Neural progenitor cell (in vitro differentiated cells): ENCODE measurements at regions not wholly inside any gene's neighbourhood (a gene's known extent, or its start where the extent isn't known, plus 50 kb on each side); places are given as distances from the start of the nearest gene placed in this dataset.

ENCODE experiments used
- DNase-seq: peaks from one replicate; pipeline ENCODE4 v3.0.0-alpha.2; 2016; ENCODE audit warnings: low spot score
- H2AFZ ChIP-seq: fragments of 200-600 bp; sonication (generic); replicated peaks from 2 replicates; pipeline ENCODE4 v1.6.1; 2016; ENCODE audit warnings: antibody characterized with exemption
- H3F3A ChIP-seq: fragments of 200-600 bp; sonication (generic); 2 replicates; pipeline ENCODE4 v1.6.1; 2016; ENCODE audit warnings: antibody characterized with exemption, low read depth
- H3K27ac ChIP-seq: fragments of 200-600 bp; sonication (generic); 2 replicates; pipeline ENCODE4 v1.5.1; 2016; ENCODE audit warnings: mild to moderate bottlenecking
- H3K27me3 ChIP-seq: fragments of 200-600 bp; sonication (generic); 2 replicates; pipeline ENCODE4 v1.6.1; 2016; ENCODE audit warnings: mild to moderate bottlenecking, moderate library complexity
- H3K36me3 ChIP-seq: fragments of 200-600 bp; sonication (generic); 2 replicates; pipeline ENCODE4 v1.5.1; 2016
- H3K4me1 ChIP-seq: fragments of 200-600 bp; sonication (generic); 2 replicates; pipeline ENCODE4 v1.6.1; 2016; ENCODE audit warnings: mixed run types
- H3K4me2 ChIP-seq: fragments of 200-600 bp; sonication (generic); 2 replicates; pipeline ENCODE4 v1.6.1; 2016
- H3K4me3 ChIP-seq: fragments of 200-600 bp; sonication (generic); 2 replicates; pipeline ENCODE4 v1.5.1; 2016
- H3K79me2 ChIP-seq: fragments of 200-600 bp; sonication (generic); 2 replicates; pipeline ENCODE4 v1.6.1; 2016; ENCODE audit warnings: low read depth
- H3K9ac ChIP-seq: fragments of 200-600 bp; sonication (generic); 2 replicates; pipeline ENCODE4 v1.6.1; 2016
- H3K9me3 ChIP-seq: fragments of 200-600 bp; sonication (generic); 2 replicates; pipeline ENCODE4 v1.5.1; 2016; ENCODE audit warnings: low read depth
- H4K20me1 ChIP-seq: fragments of 200-600 bp; sonication (generic); 2 replicates; pipeline ENCODE4 v1.6.1; 2016; ENCODE audit warnings: low read depth
- H3K27ac Mint-ChIP-seq: 3 replicates; pipeline ENCODE4 v1.8.0; 2021; ENCODE audit warnings: mixed read lengths
- H3K27me3 Mint-ChIP-seq: 2 replicates; pipeline ENCODE4 v1.8.0; 2022; ENCODE audit warnings: low read depth, mild to moderate bottlenecking, inconsistent platforms, moderate library complexity, mixed read lengths; ENCODE audit not compliant: insufficient read depth
- H3K36me3 Mint-ChIP-seq: 3 replicates; pipeline ENCODE4 v1.8.0; 2021; ENCODE audit warnings: mixed read lengths
- H3K4me1 Mint-ChIP-seq: 3 replicates; pipeline ENCODE4 v1.8.0; 2021; ENCODE audit warnings: mixed read lengths
- H3K4me3 Mint-ChIP-seq: 3 replicates; pipeline ENCODE4 v1.8.0; 2021; ENCODE audit warnings: mild to moderate bottlenecking, moderate library complexity, mixed read lengths
- H3K9me3 Mint-ChIP-seq: 3 replicates; pipeline ENCODE4 v1.8.0; 2020; ENCODE audit warnings: mixed read lengths
- EZH2 ChIP-seq: fragments of 200-600 bp; sonication (generic); IDR thresholded peaks from 2 replicates; pipeline ENCODE4 v1.6.1; 2017; ENCODE audit warnings: antibody characterized with exemption, mild to moderate bottlenecking, moderate library complexity
- EZH2phosphoT487 ChIP-seq: fragments of 200-600 bp; sonication (generic); IDR thresholded peaks from 2 replicates; pipeline ENCODE4 v1.6.1; 2017; ENCODE audit warnings: antibody characterized with exemption
- TF ChIP-seq, protein P1 (sequence below): fragments of 200-600 bp; sonication (generic); IDR thresholded peaks from 2 replicates; pipeline ENCODE4 v1.5.1; 2017; ENCODE audit warnings: antibody characterized with exemption, mild to moderate bottlenecking

DNA sequence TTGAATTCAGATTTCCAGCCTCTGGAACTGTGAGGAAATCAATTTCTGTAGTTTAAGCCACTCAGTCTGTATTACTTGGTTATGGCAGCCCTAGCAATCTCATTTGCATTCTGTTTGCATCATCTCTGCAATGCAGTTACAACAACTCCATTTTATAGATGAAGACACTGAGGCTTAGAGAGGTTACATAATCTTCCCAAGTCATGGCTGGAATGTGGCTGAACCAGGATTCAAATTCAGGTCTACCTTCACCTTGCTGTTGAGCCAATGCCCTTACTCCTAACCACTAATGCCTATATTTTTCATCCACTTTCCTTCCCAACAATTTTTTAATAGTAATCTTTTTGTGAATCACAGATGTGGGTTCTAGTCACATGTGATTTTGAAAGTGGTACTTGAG, 469.8 kb upstream of the CCL2 start:
- Histone ChIP-seq H3K4me3 (no peak overlapping the region), H3K27me3 (no peaks in the 10 kb centered on the region), H3K4me1 (no peaks in the 10 kb centered on the region), H3K9ac (no peak overlapping the region), H3K79me2 (no peaks in the 10 kb centered on the region), H3F3A (no peaks in the 10 kb centered on the region), H3K9me3 (no peaks in the 10 kb centered on the region), H4K20me1 (no peaks in the 10 kb centered on the region), H3K4me2 (no peak overlapping the region), H2AFZ (no peak overlapping the region), H3K27ac (no peak overlapping the region), H3K36me3 (no peaks in the 10 kb centered on the region)
- H3K27me3 Mint-ChIP-seq = peaks cover 6% of the 10 kb centered on the region
- peaks cover 14% of the 10 kb centered on the region for H3K4me1 Mint-ChIP-seq
- no peaks in the 10 kb centered on the region for H3K36me3 Mint-ChIP-seq
- H3K4me3 Mint-ChIP-seq = no peak overlapping the region
- TF ChIP-seq, protein P1, sequence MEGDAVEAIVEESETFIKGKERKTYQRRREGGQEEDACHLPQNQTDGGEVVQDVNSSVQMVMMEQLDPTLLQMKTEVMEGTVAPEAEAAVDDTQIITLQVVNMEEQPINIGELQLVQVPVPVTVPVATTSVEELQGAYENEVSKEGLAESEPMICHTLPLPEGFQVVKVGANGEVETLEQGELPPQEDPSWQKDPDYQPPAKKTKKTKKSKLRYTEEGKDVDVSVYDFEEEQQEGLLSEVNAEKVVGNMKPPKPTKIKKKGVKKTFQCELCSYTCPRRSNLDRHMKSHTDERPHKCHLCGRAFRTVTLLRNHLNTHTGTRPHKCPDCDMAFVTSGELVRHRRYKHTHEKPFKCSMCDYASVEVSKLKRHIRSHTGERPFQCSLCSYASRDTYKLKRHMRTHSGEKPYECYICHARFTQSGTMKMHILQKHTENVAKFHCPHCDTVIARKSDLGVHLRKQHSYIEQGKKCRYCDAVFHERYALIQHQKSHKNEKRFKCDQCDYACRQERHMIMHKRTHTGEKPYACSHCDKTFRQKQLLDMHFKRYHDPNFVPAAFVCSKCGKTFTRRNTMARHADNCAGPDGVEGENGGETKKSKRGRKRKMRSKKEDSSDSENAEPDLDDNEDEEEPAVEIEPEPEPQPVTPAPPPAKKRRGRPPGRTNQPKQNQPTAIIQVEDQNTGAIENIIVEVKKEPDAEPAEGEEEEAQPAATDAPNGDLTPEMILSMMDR = no peak
- no peak for TF ChIP-seq EZH2phosphoT487
- no peak for TF ChIP-seq EZH2
- H3K9me3 Mint-ChIP-seq = no peaks in the 10 kb centered on the region
- no peak for DNase-seq
- no peak overlapping the region for H3K27ac Mint-ChIP-seq

DNA sequence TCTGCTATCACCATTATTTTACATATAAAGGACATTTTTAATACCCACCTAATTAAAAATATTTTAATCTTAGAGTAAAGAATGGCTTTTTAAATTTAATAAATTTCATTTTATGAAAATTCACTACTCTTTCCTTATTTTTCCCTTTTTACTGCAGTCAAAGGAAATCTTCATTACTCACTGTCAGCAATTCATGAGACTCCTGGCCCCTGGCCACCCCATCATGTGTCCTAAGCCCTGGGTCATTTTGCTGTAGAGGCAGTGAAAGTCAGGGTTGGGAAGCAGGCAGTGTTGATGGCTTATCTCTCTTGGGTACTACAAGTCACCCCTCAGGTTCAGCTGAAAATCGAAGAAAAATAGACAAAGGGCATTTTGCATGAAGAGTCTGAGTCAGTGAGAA, 468.6 kb upstream of the CCL2 start:
- no peaks in the 10 kb centered on the region for H3K9me3 ChIP-seq
- no peak overlapping the region for H3K4me2 ChIP-seq
- peaks cover 4% of the 10 kb centered on the region for H3K4me1 Mint-ChIP-seq
- H3K36me3 Mint-ChIP-seq = no peaks in the 10 kb centered on the region
- H3K4me3 ChIP-seq = no peak overlapping the region
- TF ChIP-seq, protein P1 = no peak
- TF ChIP-seq EZH2 (no peak), EZH2phosphoT487 (no peak)
- H3K4me1 ChIP-seq = no peaks in the 10 kb centered on the region
- H3K9ac ChIP-seq = no peak overlapping the region
- H3K9me3 Mint-ChIP-seq = no peaks in the 10 kb centered on the region
- H4K20me1 ChIP-seq = no peaks in the 10 kb centered on the region
- H3K4me3 Mint-ChIP-seq = no peak overlapping the region
- no peaks in the 10 kb centered on the region for H3F3A ChIP-seq
- H2AFZ ChIP-seq = no peak overlapping the region
- no peak overlapping the region for H3K27ac Mint-ChIP-seq
- no peaks in the 10 kb centered on the region for H3K27me3 ChIP-seq
- no peaks in the 10 kb centered on the region for H3K79me2 ChIP-seq
- H3K27me3 Mint-ChIP-seq = peaks cover 6% of the 10 kb centered on the region
- no peak overlapping the region for H3K27ac ChIP-seq
- H3K36me3 ChIP-seq = no peaks in the 10 kb centered on the region
- no peak for DNase-seq

DNA sequence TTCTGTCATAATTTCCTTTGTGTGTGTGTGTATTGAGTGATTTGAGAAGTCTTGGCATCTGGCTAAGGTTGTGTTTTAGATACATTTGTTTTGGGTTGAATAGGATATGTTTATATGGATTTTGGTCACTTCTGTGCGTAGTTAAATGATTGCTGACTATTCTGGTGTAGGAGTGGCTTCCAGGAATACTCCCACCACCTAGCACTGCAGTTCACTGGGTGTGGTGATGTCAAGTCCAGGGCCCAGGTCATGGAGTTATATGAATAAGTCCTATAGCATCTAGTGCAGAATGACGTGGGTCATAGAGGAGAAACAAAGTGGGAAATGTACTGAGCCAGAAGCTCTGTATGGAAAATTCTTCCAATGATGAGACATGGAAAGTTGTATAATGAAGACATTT, 465.4 kb upstream of the CCL2 start:
- DNase-seq = no peak
- Histone ChIP-seq H3K27ac (no peak overlapping the region), H3F3A (no peaks in the 10 kb centered on the region), H4K20me1 (no peaks in the 10 kb centered on the region), H3K4me2 (no peak overlapping the region), H3K4me1 (peaks cover 12% of the 10 kb centered on the region), H3K9ac (no peak overlapping the region), H3K9me3 (no peaks in the 10 kb centered on the region), H3K27me3 (no peaks in the 10 kb centered on the region), H3K36me3 (no peaks in the 10 kb centered on the region), H3K4me3 (no peak overlapping the region), H2AFZ (no peak overlapping the region), H3K79me2 (no peaks in the 10 kb centered on the region)
- no peak for TF ChIP-seq EZH2
- no peak for TF ChIP-seq EZH2phosphoT487
- TF ChIP-seq, protein P1 = no peak
- Mint-ChIP-seq H3K27ac (no peak overlapping the region), H3K9me3 (no peaks in the 10 kb centered on the region), H3K27me3 (peaks cover 6% of the 10 kb centered on the region), H3K4me1 (peaks cover 8% of the 10 kb centered on the region), H3K4me3 (no peak overlapping the region), H3K36me3 (no peaks in the 10 kb centered on the region)

DNA sequence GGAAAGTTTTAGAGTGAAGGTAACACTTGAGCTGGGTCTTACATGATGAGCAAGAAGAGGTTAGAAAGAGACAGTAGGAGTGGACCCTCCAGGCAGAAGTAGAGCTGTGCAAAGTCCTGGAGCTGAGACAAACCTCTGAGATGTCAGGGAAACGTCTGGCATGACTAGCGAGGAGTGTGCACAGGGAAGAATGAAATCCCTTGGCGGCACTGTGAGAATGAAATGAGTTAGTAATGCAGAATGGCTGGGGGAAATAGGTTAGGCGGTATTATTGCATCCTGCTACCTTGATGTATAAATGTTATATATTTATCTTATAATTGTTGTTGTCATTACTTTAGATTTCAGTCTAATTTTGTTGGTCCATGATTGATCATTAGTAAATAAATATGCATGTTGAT, 457.9 kb upstream of the CCL2 start:
- Histone ChIP-seq H3K4me2 (no peak overlapping the region), H3K4me1 (peaks cover 12% of the 10 kb centered on the region), H2AFZ (no peak overlapping the region), H3K9me3 (no peaks in the 10 kb centered on the region), H4K20me1 (no peaks in the 10 kb centered on the region), H3K27ac (no peak overlapping the region), H3K79me2 (no peaks in the 10 kb centered on the region), H3K36me3 (no peaks in the 10 kb centered on the region), H3K4me3 (no peak overlapping the region), H3F3A (no peaks in the 10 kb centered on the region), H3K27me3 (no peaks in the 10 kb centered on the region), H3K9ac (no peak overlapping the region)
- Mint-ChIP-seq H3K9me3 (no peaks in the 10 kb centered on the region), H3K27ac (no peak overlapping the region), H3K36me3 (no peaks in the 10 kb centered on the region), H3K27me3 (peaks cover 2% of the 10 kb centered on the region), H3K4me1 (peaks cover 22% of the 10 kb centered on the region), H3K4me3 (no peak overlapping the region)
- DNase-seq = no peak
- no peak for TF ChIP-seq EZH2phosphoT487
- TF ChIP-seq, protein P1 = no peak
- TF ChIP-seq EZH2 = no peak
